NT2/D1 (cell line): ENCODE measurements at regions not wholly inside any gene's neighbourhood (a gene's known extent, or its start where the extent isn't known, plus 50 kb on each side); places are given as distances from the start of the nearest gene placed in this dataset.

Experiments
- SUZ12 ChIP-seq: IDR thresholded peaks from 2 replicates; pipeline ENCODE4 v1.6.1; 2011; ENCODE audit not compliant: insufficient read length, insufficient read depth; ENCODE audit errors: extremely low read depth
- YY1 ChIP-seq: IDR thresholded peaks from 2 replicates; pipeline ENCODE4 v1.6.1; 2011; ENCODE audit not compliant: insufficient read length, insufficient read depth

DNA sequence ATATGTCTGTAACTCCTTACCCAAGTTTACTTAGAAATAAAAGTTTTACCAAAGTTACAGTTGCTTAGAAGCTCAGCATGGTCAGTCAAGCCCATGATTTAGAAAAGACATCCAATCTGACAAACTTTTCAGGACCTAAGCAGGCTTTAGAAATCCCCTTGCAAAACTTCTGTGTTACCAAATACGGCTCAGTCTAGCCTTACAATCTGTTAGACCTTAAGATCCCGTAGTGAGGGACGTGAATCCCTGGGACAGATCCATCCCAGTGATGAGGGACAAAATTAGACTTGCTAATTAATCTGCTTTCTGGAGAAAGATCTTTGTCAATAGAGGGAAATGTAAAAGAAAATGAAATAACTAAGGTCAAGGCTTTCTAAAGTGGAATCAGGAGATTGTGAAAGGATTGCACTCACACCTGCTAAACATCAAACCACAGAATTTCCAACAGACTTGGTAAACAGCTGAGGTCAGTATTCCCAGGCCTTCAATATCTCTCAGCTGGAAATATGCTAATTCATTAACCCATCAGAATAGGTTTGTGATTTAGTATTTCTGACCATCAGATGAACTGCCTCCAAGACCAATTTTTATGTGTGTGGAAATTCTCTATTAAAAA, 375.3 kb downstream of the DUSP10 start:
- TF ChIP-seq YY1 (no peak), SUZ12 (no peak)
